Adrenal gland (tissue), 9 donors: ENCODE measurements at regions not wholly inside any gene's neighbourhood (a gene's known extent, or its start where the extent isn't known, plus 50 kb on each side); places are given as distances from the start of the nearest gene placed in this dataset.

Source experiments
- DNase-seq, 7 donors: peaks; one replicate each; pipeline ENCODE4 v3.0.0-alpha.2; 2019 to 2020
- H3K27ac ChIP-seq, 5 donors: fragments of 200-600 bp; sonication (generic) in 4 of 5; 1 replicate in 3 of 5; 2 replicates in 2 of 5; pipeline versions ENCODE4 v1.5.1 to v1.8.0; 2016 to 2020; ENCODE audit warnings: mild to moderate bottlenecking in 1 of 5
- H3K27me3 ChIP-seq: fragments of 200-600 bp; 2 replicates; pipeline ENCODE4 v1.8.0; 2021
- H3K36me3 ChIP-seq, 2 donors: fragments of 200-600 bp; replicated peaks in 1 of 2; 1 replicate in 1 of 2; 2 replicates in 1 of 2; pipeline versions ENCODE4 v1.5.1 to v1.8.0; 2018 to 2022
- H3K4me1 ChIP-seq, 2 donors: fragments of 200-600 bp; replicated peaks in 1 of 2; 1 replicate in 1 of 2; 2 replicates in 1 of 2; pipeline versions ENCODE4 v1.5.1 to v1.8.0; 2018 to 2021
- H3K4me3 ChIP-seq, 4 donors: fragments of 200-600 bp; sonication (generic) in 3 of 4; one replicate each; pipeline ENCODE4 v1.5.1; 2016 to 2018
- H3K9me3 ChIP-seq, 3 donors: fragments of 200-600 bp; sonication (generic) in 1 of 3; replicated peaks in 1 of 3; 1 replicate in 2 of 3; 2 replicates in 1 of 3; pipeline versions ENCODE4 v1.5.1 to v1.8.0; 2016 to 2021
- CTCF ChIP-seq, 6 experiments: fragments of 450-650 bp in 4 of 6; fragments of 200-600 bp in 2 of 6; sonication (generic) in 1 of 6; IDR thresholded peaks; 1 replicate in 5 of 6; 2 replicates in 1 of 6; pipeline versions ENCODE4 v1.5.1 to v1.8.0; 2016 to 2021; ENCODE audit warnings: antibody characterized with exemption in 6 of 6, mild to moderate bottlenecking in 2 of 6, moderate library complexity in 1 of 6
- POLR2A ChIP-seq, 2 donors: fragments of 450-650 bp; IDR thresholded peaks; one replicate each; pipeline ENCODE4 v1.6.1; 2017; ENCODE audit warnings: antibody characterized with exemption in 2 of 2, mild to moderate bottlenecking in 2 of 2, moderate library complexity in 1 of 2
- WGBS, 4 donors: extraction: QIAGEN DNeasy Blood & Tissue Kit in 2 of 4; methylation state at CpG; one replicate each; pipeline versions ENCODE4 v1.1.5 to v1.1.7; 2013 to 2017; 5-methylcytosine and 5-hydroxymethylcytosine counted together
- intact Hi-C, 2 donors: fragments of 100-400 bp; cut with DNase I; formaldehyde crosslinking; loops; one replicate each; pipeline versions ENCODE4 v1.14.1 to v1.15.0; 2022 to 2023
- donor health status: healthy with polysubstance abuse.
- donor health status: Bipolar disorder and iron deficiency.
- donor health status: DM: yes; HTN: yes; CAD: no.
- donor health status: DM: no; HTN: no; CAD: no.
- donor health status: DM: no; HTN: no; CAD: no.

GRCh38 chr5:93235761-93236160, 345.3 kb downstream of the NR2F1-AS1 start:
- Histone ChIP-seq H3K27me3 (no peaks in the 10 kb centered on the region), H3K4me1 (no peaks in the 10 kb centered on the region), H3K36me3 (no peaks in the 10 kb centered on the region), H3K4me3 (no peak overlapping the region), H3K9me3 (no peaks in the 10 kb centered on the region), H3K27ac (no peak overlapping the region)
- DNase-seq = no peak
- 88 to 91% (median 90%) methylated on average over 1 of the region's 1 CpG for WGBS, 4 donors
- TF ChIP-seq POLR2A (IDR thresholded peaks at IDR 0.05) = no peak
- no peak for TF ChIP-seq CTCF (IDR thresholded peaks at IDR 0.05)
- intact Hi-C loops = no loop called here

GRCh38 chr5:93226202-93226735, 354.8 kb downstream of the NR2F1-AS1 start:
- no peak for DNase-seq
- TF ChIP-seq CTCF (IDR thresholded peaks at IDR 0.05) (no peak), POLR2A (IDR thresholded peaks at IDR 0.05) (no peak)
- intact Hi-C loops = no loop called here
- Histone ChIP-seq H3K27ac (no peak overlapping the region), H3K4me1 (no peaks in the 10 kb centered on the region), H3K4me3 (no peak overlapping the region), H3K36me3 (no peaks in the 10 kb centered on the region), H3K9me3 (no peaks in the 10 kb centered on the region), H3K27me3 (no peaks in the 10 kb centered on the region)
- WGBS, 4 donors = 67 to 84% (median 78%) methylated on average over 1 of the region's 1 CpG

- no peak for DNase-seq
- TF ChIP-seq POLR2A (IDR thresholded peaks at IDR 0.05) (no peak), CTCF (IDR thresholded peaks at IDR 0.05) (no peak)
- intact Hi-C loops = no loop called here
- Histone ChIP-seq H3K36me3 (no peaks in the 10 kb centered on the region), H3K4me1 (no peaks in the 10 kb centered on the region), H3K9me3 (no peaks in the 10 kb centered on the region), H3K4me3 (no peak overlapping the region), H3K27ac (no peak overlapping the region), H3K27me3 (no peaks in the 10 kb centered on the region)
- 30 to 47% (median 42%) methylated on average over 1 of the region's 1 CpG for WGBS, 4 donors
Measured at GRCh38 chr5:93225748-93226147, 355.3 kb downstream of the NR2F1-AS1 start.

GRCh38 chr5:93224624-93225023, 356.4 kb downstream of the NR2F1-AS1 start:
- Histone ChIP-seq H3K4me3 (no peak overlapping the region), H3K27ac (no peak overlapping the region), H3K9me3 (no peaks in the 10 kb centered on the region), H3K27me3 (no peaks in the 10 kb centered on the region), H3K4me1 (no peaks in the 10 kb centered on the region), H3K36me3 (no peaks in the 10 kb centered on the region)
- intact Hi-C loops = no loop called here
- DNase-seq = no peak
- TF ChIP-seq CTCF (IDR thresholded peaks at IDR 0.05) = no peak
- no peak for TF ChIP-seq POLR2A (IDR thresholded peaks at IDR 0.05)
- WGBS, 4 donors = 84 to 93% (median 92%) methylated on average over 4 of the region's 4 CpGs
